Immature natural killer cell (primary cell): ENCODE measurements at regions not wholly inside any gene's neighbourhood (a gene's known extent, or its start where the extent isn't known, plus 50 kb on each side); places are given as distances from the start of the nearest gene placed in this dataset.

ENCODE experiments used
- DNase-seq, 3 donors: peaks; one replicate each; pipeline ENCODE4 v3.0.0; 2022; ENCODE audit warnings: mixed read lengths in 1 of 3
- H3K27ac Mint-ChIP-seq, 6 donors: one replicate each; pipeline ENCODE4 v1.8.0; 2020; ENCODE audit warnings: mixed read lengths in 6 of 6, mild to moderate bottlenecking in 5 of 6, inconsistent platforms in 4 of 6, moderate library complexity in 3 of 6
- H3K27me3 Mint-ChIP-seq, 3 donors: one replicate each; pipeline ENCODE4 v1.8.0; 2020 to 2021; ENCODE audit warnings: low read depth in 3 of 3, mild to moderate bottlenecking in 3 of 3, mixed read lengths in 3 of 3, moderate library complexity in 3 of 3, inconsistent platforms in 1 of 3
- H3K36me3 Mint-ChIP-seq, 3 donors: one replicate each; pipeline ENCODE4 v1.8.0; 2020; ENCODE audit warnings: mixed read lengths in 3 of 3, inconsistent platforms in 2 of 3, mild to moderate bottlenecking in 2 of 3
- H3K4me1 Mint-ChIP-seq, 2 donors: one replicate each; pipeline ENCODE4 v1.8.0; 2020; ENCODE audit warnings: inconsistent platforms in 2 of 2, mild to moderate bottlenecking in 2 of 2, mixed read lengths in 2 of 2, moderate library complexity in 1 of 2
- H3K4me3 Mint-ChIP-seq, 5 donors: one replicate each; pipeline ENCODE4 v1.8.0; 2020; ENCODE audit warnings: mild to moderate bottlenecking in 5 of 5, mixed read lengths in 5 of 5, inconsistent platforms in 3 of 5, moderate library complexity in 3 of 5
- H3K9me3 Mint-ChIP-seq, 6 donors: one replicate each; pipeline ENCODE4 v1.8.0; 2020; ENCODE audit warnings: mild to moderate bottlenecking in 6 of 6, mixed read lengths in 6 of 6, inconsistent platforms in 4 of 6, moderate library complexity in 3 of 6

DNA sequence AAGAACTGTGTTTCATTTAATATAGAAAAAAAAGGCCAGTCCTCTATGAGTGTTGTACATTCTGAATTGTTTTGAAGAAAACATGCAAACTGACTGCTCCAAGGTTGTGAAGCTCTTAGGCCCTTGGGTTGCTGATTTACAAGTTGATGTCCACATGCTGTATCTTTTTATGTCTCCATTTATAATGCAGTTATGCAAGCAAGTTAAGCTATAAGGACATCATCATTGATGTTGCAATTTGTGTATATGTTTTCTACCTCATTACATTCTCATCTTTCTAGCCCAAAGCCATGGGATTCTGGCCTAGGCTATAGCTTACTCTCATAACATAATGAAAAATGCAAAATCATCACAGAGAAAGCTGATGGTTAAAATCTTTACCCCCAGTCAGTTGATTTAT is 245.7 kb upstream of the AGTR1 start:
- no peak overlapping the region for H3K4me3 Mint-ChIP-seq
- H3K4me1 Mint-ChIP-seq: no peaks in the 10 kb centered on the region
- H3K27me3 Mint-ChIP-seq: peaks cover 0 to 1% (median 0%) of the 10 kb centered on the region in 3 donors
- DNase-seq: no peak
- H3K9me3 Mint-ChIP-seq: peaks cover 0 to 17% (median 5%) of the 10 kb centered on the region in 6 donors
- H3K27ac Mint-ChIP-seq: no peak overlapping the region
- H3K36me3 Mint-ChIP-seq: peaks cover 0 to 4% (median 0%) of the 10 kb centered on the region in 3 donors

DNA sequence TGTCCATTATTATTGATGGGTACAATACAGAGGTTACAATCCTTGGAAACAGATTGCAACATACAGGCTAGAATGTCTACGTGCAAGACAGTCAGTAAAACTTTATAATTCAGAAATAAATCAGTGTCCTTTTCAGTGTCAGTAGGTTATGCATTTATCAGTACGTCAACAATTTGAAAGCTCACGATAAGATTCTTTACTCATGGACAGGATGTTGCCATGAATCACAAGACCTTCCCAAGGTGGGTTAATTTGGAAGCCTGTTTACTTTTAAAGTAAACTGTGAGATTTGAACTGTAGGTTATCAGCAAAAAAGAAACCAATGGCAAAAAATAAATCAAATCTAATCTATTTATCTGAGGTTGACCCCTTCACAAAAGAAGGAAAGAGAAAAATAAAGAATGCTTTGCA is 243.9 kb upstream of the AGTR1 start:
- H3K36me3 Mint-ChIP-seq: peaks cover 0 to 4% (median 0%) of the 10 kb centered on the region in 3 donors
- H3K27ac Mint-ChIP-seq: no peak overlapping the region
- DNase-seq: no peak
- no peak overlapping the region for H3K4me3 Mint-ChIP-seq
- H3K4me1 Mint-ChIP-seq: no peaks in the 10 kb centered on the region
- H3K9me3 Mint-ChIP-seq: peaks cover 0 to 15% (median 7%) of the 10 kb centered on the region in 6 donors
- H3K27me3 Mint-ChIP-seq: peaks cover 0 to 1% (median 0%) of the 10 kb centered on the region in 3 donors

DNA sequence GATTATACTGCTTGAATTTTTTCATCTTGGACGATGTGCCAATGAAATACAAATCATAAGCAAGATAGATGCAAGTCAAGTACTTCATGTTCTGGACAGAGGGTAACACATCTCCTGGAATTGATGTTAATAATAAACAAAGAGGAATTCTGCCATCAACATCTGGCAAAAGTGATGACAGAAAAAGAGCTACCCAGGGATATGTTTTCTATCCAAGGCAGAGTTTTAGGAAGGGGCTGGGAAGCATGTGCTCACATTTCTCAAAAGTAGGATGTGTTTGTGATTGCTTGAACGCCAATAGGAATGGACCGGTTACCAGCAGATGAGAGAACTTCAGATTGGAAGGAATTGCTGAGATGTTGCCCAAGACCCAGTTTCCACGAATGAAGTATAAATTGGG is 242.6 kb upstream of the AGTR1 start:
- Mint-ChIP-seq H3K27ac (no peak overlapping the region), H3K4me3 (no peak overlapping the region), H3K9me3 (peaks cover 0 to 15% (median 3%) of the 10 kb centered on the region in 6 donors), H3K4me1 (no peaks in the 10 kb centered on the region), H3K27me3 (peaks cover 0 to 1% (median 0%) of the 10 kb centered on the region in 3 donors), H3K36me3 (peaks cover 0 to 4% (median 0%) of the 10 kb centered on the region in 3 donors)
- DNase-seq: no peak

DNA sequence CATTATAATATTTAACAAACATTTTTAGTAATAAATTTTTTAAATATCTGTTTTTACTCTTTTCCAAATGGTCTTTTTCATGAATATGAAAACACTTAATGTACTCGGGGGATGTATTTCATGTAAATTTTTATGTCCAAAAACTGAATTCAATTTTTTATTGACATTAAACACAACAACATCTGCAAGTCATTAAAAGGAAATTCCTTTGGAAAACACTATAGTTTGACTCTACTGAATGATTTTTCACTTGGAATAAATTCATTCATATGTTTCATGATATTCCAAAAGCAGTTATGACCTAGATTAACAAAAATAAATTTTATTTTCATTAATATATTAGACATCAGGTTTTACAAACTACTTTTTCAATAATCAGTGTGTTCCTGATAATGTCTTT is 239.8 kb upstream of the AGTR1 start:
- Mint-ChIP-seq H3K27me3 (peaks cover 0 to 1% (median 0%) of the 10 kb centered on the region in 3 donors), H3K4me1 (no peaks in the 10 kb centered on the region), H3K4me3 (no peak overlapping the region), H3K36me3 (peaks cover 0 to 4% (median 0%) of the 10 kb centered on the region in 3 donors), H3K9me3 (peaks cover 0 to 21% (median 8%) of the 10 kb centered on the region in 6 donors), H3K27ac (no peak overlapping the region)
- no peak for DNase-seq

DNA sequence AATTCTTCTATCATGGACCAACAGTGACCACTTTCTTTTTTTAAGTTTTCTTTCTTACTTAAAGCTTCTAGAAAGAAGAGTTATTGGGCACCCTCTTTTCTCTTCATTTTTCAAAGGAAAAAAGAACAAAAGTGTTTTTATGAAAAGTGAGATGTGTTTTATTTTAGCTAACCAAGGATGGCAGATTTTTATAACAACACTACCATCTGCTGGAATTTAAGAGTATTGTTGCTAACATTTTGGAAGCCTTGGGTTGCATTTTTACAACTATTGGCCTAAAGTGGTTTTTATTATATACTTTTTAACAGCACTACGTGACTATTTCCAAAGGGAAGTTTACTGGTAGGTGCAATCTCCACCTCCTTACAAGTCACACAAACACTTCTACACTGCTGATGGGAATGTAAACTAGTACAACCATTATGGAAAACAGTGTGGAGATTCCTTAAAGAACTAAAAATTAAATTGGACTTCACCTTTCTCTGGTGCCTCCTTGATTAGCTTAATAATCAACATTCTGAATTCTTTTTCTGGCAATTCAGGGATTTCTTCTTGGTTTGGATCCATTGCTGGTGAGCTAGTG is 237.7 kb upstream of the AGTR1 start:
- no peak for DNase-seq
- Mint-ChIP-seq H3K36me3 (no peaks in the 10 kb centered on the region), H3K4me3 (no peak overlapping the region), H3K27ac (no peak overlapping the region), H3K9me3 (peaks cover 0 to 14% (median 7%) of the 10 kb centered on the region in 6 donors), H3K4me1 (no peaks in the 10 kb centered on the region), H3K27me3 (no peaks in the 10 kb centered on the region)

DNA sequence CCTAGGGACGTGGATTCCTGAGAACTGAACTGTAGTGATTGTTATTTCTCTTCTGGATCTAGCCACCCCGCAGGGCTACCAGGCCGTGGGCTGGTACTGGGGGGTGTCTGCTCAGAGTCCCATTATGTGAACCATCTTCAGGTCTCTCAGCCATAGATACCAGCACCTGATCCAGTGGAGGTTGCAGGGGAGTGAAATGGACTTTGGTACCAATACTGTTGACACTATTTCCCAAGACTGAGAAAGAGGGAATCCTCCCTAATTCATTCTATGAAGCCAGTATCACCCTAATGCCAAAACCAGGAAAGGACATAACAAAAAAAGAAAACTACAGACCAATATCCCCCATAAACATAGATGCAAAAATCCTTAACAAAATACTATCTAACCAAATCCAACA is 237.0 kb upstream of the AGTR1 start:
- Mint-ChIP-seq H3K4me3 (no peak overlapping the region), H3K27ac (no peak overlapping the region), H3K4me1 (no peaks in the 10 kb centered on the region), H3K9me3 (peaks cover 0 to 14% (median 6%) of the 10 kb centered on the region in 6 donors), H3K36me3 (no peaks in the 10 kb centered on the region), H3K27me3 (no peaks in the 10 kb centered on the region)
- no peak for DNase-seq

DNA sequence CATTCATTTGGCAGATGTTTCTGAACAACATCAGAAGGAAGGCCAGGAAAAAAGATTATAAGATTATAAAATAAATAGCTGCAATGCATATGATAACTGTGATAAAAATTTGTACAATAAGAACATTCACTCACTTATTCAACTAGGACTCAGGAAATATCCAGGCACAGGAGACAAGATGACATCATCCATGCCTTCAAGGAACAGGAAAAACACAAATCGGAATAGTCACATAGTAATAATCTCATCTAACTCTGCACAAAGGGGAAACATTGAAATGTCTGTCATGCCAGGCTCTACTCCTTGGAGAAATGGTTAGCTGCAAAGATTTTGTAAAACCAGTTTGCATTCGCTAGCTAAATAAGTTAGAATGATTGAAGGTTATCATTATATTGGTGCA is 233.5 kb upstream of the AGTR1 start:
- peaks cover 0 to 14% (median 5%) of the 10 kb centered on the region in 6 donors for H3K9me3 Mint-ChIP-seq
- H3K27me3 Mint-ChIP-seq: peaks cover 0 to 2% (median 0%) of the 10 kb centered on the region in 3 donors
- no peak overlapping the region for H3K27ac Mint-ChIP-seq
- H3K4me1 Mint-ChIP-seq: no peaks in the 10 kb centered on the region
- no peak overlapping the region for H3K4me3 Mint-ChIP-seq
- DNase-seq: no peak
- H3K36me3 Mint-ChIP-seq: no peaks in the 10 kb centered on the region

DNA sequence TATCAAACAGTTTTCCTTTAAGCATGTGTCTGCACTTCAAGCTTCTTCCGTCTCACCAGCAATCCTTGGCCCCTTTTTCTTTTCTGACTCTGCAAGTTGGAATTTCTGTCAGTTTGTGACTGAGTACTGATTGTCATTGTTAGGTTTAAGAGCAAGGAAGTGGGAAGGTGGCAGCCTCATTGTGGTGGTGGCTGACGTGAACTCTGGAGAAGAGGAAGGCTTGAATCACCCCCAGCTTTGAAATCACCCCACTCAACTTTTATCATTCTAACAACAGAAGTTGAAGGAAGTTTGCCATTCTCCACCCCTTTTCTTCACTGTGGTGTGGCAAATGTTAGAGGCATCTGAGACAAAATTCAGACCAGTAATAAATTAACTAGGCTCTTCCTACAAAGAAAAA is 231.6 kb upstream of the AGTR1 start:
- Mint-ChIP-seq H3K36me3 (no peaks in the 10 kb centered on the region), H3K4me1 (no peaks in the 10 kb centered on the region), H3K4me3 (no peak overlapping the region), H3K9me3 (peaks cover 0 to 10% (median 5%) of the 10 kb centered on the region in 6 donors), H3K27me3 (peaks cover 0 to 2% (median 0%) of the 10 kb centered on the region in 3 donors), H3K27ac (no peak overlapping the region)
- DNase-seq: no peak

DNA sequence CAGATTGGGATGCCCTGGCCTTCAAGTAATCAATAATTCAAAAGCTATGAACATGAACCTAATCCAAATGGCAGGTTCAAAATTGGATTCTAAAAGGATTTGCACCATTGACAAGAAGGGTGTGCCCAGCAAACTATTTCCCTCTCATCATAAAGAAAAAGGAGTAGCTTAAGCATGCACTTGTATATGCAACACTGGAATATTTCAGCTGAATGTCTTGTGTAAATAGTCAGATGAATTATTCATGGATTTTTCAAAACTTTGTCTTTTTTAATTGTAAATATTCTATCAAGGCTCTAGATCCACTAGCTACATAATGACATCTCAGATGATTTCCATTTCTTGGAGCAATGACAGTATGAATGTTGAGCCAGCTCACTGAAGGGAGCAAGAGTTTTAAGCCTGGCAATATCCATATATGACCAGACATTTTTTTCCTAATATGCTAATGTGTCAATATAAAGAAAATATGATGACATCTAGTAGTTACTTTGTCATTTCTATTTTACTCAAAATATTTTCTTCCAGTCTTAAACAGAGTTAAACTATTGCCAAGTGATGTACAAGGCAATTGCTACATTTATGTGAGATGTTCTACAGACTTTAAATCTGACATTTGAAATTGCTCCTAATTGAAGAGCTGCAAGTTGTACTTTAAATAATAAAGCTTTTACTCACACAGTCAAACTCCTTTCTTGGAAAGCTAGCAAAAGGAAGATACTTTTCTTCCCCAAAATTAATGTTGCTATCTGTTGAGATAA is 230.5 kb upstream of the AGTR1 start:
- Mint-ChIP-seq H3K9me3 (peaks cover 0 to 16% (median 3%) of the 10 kb centered on the region in 6 donors), H3K4me1 (no peaks in the 10 kb centered on the region), H3K4me3 (no peak overlapping the region), H3K27ac (no peak overlapping the region), H3K27me3 (peaks cover 0 to 2% (median 0%) of the 10 kb centered on the region in 3 donors), H3K36me3 (no peaks in the 10 kb centered on the region)
- DNase-seq: no peak

DNA sequence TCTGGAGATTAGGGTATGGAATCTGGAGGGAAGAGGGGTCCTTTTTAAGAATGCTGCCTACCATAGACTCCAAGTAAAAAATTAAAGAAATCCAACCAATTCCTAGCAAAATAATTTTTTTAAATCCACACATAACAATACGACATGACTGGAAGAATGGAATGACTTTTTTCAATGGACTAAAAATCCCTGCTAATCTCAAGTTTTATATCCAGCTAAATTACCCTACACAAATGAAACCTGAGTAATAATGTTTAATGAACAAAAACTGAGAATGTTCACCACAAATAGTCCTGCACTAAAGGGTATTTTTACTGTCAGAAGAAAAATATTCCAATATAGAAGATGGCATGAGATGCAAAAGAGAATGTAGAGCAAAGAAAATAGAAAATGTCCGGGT is 220.3 kb upstream of the AGTR1 start:
- no peak for DNase-seq
- Mint-ChIP-seq H3K4me3 (no peak overlapping the region), H3K27me3 (peaks cover 0 to 2% (median 0%) of the 10 kb centered on the region in 3 donors), H3K4me1 (no peaks in the 10 kb centered on the region), H3K36me3 (no peaks in the 10 kb centered on the region), H3K9me3 (peaks cover 10 to 62% (median 19%) of the 10 kb centered on the region in 6 donors), H3K27ac (no peak overlapping the region)

DNA sequence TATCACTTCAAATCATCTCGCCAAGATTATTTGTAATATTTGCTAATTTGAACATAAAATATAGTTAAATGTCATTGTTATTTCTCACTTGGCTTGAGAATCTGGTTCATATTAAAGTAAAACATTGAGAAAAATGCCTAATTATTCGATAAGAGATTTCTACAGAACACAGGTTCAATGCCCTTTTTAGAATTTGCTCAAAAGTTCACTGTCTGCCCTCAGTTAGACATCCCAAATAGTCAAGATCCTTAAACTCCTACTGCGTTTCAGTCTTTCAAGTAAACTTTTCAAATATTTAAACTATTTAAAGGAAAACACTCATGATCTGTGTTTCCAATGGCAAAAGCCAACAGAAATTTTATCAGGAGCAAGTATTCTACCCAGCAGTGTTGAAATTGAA is 204.1 kb upstream of the AGTR1 start:
- DNase-seq: no peak
- Mint-ChIP-seq H3K4me1 (no peaks in the 10 kb centered on the region), H3K36me3 (no peaks in the 10 kb centered on the region), H3K4me3 (no peak overlapping the region), H3K27ac (no peak overlapping the region), H3K9me3 (peaks cover 0 to 24% (median 5%) of the 10 kb centered on the region in 6 donors), H3K27me3 (no peaks in the 10 kb centered on the region)

DNA sequence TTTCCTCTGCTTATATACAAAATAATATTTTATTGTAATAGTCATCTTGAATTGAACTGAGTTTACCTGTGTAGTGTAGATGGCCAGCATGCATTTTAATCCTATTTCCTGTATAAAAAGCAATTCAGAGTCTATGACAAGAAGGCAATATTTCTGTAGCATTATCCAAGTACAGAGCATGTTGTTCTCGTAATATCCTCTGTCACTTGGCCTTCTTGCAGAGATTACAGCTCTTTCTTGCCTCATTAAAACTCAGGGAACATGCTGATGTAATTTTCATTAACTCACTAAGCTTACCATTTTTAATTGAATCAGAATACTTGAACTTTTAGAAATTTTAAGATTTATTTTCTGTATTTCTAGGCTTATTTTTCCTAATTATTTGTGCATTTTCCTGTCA is 203.3 kb upstream of the AGTR1 start:
- H3K27me3 Mint-ChIP-seq: no peaks in the 10 kb centered on the region
- peaks cover 0 to 21% (median 4%) of the 10 kb centered on the region in 6 donors for H3K9me3 Mint-ChIP-seq
- no peak overlapping the region for H3K4me3 Mint-ChIP-seq
- no peak overlapping the region for H3K27ac Mint-ChIP-seq
- DNase-seq: no peak
- H3K4me1 Mint-ChIP-seq: no peaks in the 10 kb centered on the region
- no peaks in the 10 kb centered on the region for H3K36me3 Mint-ChIP-seq

DNA sequence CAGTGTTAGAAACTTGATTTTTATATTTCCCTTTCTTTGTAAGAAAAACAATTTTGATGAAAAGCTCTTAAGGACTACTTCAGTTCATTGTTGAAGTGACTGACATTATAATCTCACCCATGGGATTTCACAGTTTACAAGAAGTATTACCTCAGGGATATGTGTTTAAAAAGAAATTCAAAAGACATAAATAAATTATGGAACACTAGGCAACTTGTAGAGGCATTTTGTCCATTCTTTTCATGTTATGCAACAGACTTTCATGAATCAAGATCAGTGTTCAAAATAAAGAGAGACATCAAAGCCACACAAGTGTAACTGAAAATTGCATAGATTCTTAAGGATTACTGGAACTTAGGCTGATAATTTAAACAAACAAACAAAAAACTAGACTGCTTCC is 196.8 kb upstream of the AGTR1 start:
- DNase-seq: no peak
- peaks cover 0 to 2% (median 0%) of the 10 kb centered on the region in 3 donors for H3K27me3 Mint-ChIP-seq
- H3K27ac Mint-ChIP-seq: no peak overlapping the region
- no peak overlapping the region for H3K4me3 Mint-ChIP-seq
- H3K36me3 Mint-ChIP-seq: no peaks in the 10 kb centered on the region
- H3K9me3 Mint-ChIP-seq: peaks cover 0 to 20% (median 8%) of the 10 kb centered on the region in 6 donors
- no peaks in the 10 kb centered on the region for H3K4me1 Mint-ChIP-seq

DNA sequence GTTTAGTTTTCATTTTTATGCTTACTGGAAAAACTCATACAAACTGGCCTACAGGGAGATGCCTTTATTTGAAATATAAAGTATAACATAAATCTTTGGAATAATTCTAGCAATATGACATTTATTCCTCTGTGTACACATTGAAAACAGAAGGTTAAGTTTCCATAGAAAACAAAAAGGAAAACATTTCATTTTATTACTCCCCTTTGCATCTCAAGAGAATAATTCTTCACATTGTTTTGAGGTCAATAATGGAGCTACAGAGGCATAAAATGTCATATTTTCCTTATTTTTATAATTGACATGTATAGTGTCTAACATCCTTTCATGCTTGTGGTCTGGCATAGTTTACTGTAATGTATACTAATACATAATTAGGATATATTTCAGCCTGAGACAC is 187.6 kb upstream of the AGTR1 start:
- Mint-ChIP-seq H3K9me3 (peaks cover 10 to 18% (median 15%) of the 10 kb centered on the region in 6 donors), H3K27me3 (peaks cover 0 to 2% (median 0%) of the 10 kb centered on the region in 3 donors), H3K27ac (no peak overlapping the region), H3K4me1 (no peaks in the 10 kb centered on the region), H3K4me3 (no peak overlapping the region), H3K36me3 (no peaks in the 10 kb centered on the region)
- no peak for DNase-seq
